NCI-H446 (cell line): ENCODE measurements at regions not wholly inside any gene's neighbourhood (a gene's known extent, or its start where the extent isn't known, plus 50 kb on each side); places are given as distances from the start of the nearest gene placed in this dataset.
"Not testable (repeated sequence)": the region's sequence is repeated elsewhere in the genome, so short reads cannot be mapped to it uniquely, and the experiment has no call there.

Experiments
- DNase-seq, 2 experiments: peaks; one replicate each; lab custom pipeline; 2025; lab: John Stamatoyannopoulos, UW

DNA sequence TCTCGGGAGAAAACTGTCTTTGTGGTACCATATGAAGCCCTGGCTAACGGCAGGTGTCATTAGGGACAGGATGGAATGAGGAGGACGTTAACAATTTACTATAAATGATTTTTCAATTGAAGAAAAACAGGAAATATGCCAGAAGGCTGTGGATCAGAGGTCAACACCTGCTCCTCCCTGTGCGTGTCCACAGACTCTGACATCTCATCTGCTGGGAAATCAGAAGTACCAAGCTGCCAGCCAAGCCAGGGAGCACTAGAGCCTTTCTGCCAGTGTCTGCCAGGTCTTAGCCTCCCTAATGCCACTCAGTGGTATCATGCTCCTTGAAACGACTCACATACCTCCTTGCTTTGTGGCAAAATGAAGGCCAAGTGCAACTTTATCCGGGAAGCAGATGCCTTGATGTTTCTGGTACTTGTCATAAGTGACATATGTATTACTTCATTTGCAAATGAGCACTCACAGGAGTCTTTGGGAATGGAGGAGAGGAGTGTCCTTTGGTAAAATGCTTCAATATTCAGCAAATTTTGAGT, 541.1 kb downstream of the SATB2 start:
- no peak for DNase-seq

DNA sequence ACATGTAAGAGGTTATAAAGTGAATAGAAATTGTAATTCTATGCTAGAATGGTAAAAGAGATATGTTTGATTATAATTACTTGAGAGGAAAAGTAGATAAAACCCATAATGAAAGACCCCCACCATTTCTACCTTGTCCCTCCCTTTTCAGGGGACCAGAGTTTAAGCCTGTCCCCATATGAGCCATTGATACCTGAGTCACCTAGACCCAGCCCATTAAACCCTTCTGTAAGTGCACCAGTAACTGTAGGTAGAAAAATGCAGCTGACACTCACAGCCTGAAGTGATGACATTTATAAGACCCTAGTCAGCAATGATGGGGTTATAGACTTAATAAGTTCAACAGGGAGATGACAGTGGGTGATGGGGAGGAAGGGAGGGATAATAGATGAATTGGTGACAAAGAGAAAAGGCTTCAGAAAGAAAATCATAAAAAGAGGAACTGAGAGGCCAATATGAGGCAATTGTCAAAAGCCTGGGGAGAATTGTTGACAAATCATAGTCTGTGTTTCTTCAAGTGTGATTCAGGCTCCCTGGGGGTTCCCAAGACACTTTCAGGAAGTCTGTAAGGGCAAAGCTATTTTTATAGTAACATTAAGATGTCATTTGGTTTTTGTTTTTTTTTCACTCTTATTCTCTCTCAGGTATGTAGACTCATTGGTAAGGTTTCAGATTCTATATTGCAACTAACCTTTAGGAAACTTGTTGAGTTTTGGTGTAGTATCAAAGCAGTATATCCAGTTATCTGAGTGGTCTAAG, 544.2 kb downstream of the SATB2 start:
- no peak for DNase-seq

DNA sequence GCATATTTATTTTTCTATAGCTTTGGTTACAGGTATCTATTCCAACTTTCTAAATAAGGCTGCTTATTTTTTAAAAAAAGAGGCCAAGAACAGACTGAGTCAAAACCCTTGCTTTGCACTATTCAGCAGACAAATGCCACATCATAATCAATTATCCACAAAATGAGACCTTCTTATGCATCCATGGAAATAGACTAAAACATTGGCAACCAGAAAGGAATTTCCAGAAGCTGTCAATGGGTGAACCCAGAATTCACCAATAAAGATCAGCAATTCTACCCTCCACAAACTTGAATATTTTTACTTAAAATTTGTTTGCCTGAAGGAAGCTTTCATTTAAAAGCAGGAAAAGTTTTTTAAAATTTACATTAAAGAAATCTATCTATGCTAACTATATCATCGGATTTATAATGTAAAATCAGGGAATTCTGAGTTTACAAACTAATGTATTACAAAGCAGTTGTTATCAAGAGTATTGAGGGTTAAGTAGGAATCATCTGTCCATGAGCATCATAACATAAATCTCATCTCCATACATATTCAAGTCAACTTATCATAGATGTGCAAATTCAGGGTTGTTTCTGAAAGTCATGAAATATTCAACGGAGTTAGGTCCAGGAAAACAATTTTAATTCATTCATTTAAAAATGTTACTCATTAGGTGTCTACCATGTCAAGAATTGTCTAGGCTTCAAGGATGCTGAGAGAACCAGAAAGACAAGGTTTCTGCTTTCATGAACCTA, 548.0 kb downstream of the SATB2 start:
- no peak for DNase-seq

DNA sequence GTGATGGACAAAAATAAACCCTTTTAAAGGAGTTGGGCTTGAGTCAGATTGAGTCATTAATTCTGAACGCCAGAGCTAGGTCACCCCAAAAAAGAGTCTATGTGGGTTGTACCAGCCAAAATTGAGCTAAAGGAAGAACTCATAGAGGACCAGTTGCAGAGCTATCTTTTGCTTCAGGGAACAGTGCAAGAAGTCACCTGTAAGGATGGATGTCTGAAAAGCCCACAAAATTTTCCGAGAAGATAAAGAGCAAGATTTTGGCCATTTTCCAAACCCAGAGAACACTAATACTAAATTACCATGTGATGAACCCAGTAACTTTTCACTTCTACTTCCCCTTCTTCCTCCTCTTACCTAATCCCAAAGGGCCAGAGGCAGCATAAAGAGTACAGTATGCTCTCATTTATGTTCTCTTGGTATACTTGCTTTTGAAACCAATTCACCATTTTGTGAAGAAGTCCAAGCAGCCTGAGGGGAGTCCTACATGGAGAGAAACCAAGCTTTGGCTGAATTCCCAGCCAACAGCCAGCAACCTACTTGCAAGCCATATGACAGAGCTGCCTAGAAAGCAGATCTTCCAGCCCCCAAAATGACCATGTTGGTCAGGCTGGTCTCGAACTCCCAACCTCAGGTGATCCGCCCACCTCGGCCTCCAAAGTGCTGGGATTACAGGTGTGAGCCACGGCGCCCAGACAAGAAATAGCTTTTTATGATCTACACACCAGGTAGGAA, 551.7 kb downstream of the SATB2 start:
- no peak for DNase-seq

DNA sequence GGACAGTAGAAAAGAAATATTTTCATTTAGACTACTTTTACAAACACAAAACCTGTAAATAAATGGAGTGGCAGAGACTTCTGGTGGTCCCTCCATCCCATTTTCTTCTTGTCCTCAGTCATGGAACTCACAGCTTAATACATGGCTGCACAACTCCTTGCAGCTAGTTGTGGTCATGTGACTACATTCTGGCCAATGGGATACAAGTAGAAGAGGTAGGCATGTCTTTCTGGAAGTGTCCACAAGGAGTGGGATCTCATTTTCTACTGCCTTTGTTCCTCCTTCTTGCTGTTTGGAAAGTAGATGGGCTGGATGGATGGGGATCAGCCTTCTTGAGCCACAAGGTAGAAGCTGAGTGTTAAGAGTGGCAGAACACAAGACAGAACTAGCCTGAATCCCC, 555.8 kb downstream of the SATB2 start:
- DNase-seq = no peak

DNA sequence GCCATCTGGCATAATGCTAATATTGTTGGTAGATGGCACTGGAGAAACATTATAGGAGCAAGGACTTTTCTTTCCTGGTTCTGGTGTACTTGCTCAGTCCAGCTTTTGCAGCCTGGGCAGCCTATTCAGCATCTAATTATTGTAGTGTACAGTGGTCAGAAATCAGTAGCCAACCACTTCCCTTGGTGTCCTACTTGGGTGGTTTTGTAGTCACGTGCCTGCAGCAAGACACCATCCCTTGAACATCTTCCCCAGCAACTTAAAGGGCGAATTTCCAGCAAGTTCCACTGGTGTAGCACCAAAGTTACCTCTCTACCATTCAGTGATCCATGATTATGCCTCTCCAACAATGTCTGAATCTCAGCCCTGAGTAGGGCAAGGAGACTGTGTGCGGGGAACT, 557.6 kb downstream of the SATB2 start:
- DNase-seq = no peak

DNA sequence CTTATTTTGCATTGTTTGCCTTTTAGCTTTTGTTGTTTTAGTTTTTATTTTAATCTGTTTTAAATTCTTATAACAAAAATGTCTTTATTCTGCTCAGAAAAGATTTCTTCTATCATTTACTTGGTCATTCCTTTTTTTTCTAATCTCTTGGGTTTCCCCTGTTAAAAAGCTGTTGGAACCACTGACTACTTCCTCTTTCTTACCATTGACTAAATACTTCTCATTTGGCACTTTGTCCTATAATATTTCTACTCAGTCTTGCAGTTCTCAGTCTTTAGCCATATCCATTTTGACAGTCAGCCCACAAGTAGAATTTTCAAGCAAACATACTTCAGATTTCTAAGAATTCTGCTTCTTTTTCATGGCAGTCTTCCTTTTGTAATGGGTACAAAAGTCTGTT, 567.2 kb downstream of the SATB2 start:
- no peak for DNase-seq

DNA sequence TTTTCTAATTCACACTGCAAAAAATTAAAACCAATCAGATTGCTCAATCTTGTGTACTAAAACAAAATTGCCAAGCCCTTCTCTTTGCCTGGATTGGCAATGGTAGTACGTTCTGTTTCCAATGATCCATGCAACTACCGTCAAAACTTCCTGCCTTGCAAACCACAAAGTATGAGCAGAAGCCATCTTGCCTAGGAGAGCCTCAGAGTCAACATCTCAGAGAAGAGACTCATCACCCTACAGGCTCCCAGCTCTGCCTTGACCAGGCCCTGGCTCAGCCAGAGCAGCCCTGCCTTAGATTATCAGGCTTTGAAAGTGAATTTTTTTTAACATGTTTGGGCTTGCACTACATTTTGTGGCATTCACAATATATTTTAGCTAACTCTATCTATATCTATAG, 574.1 kb downstream of the SATB2 start:
- DNase-seq = no peak

DNA sequence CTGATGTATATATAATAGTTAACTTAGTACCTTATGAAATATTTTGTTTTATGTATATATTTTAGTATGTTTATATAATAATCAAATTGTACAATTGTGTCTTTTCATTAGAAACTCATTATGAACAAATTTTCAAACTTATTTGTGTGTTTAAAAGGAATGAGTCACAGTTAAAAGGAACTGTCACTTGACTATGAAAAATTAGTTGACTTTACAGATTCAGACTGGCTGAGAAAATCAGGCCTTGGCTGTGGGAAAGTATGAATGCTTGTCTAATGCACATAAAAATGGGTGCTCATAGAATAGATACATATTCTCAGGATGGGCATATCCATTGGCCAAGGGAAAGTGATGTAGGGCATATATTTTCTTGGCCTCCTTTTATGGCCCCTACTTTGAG, 576.8 kb downstream of the SATB2 start:
- no peak for DNase-seq

DNA sequence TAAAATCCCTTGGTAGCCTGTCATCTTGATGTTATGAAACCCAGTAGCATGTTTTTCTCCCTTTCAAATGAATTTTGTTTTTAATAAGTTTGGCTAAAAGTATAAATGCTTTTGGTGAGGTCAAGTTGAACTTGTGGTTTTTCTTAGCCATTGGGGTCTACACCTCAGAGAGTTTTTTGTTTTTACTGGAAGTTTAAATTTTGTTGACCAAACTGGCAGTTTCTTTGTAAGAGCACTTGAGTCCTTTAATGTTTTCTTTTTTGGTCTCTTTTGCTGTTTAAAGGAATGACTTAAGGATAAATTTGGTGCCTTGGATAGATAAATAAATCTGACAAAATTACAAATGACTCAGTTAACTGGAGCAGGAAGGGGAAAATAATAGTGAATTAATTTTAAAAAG, 577.3 kb downstream of the SATB2 start:
- DNase-seq = no peak

DNA sequence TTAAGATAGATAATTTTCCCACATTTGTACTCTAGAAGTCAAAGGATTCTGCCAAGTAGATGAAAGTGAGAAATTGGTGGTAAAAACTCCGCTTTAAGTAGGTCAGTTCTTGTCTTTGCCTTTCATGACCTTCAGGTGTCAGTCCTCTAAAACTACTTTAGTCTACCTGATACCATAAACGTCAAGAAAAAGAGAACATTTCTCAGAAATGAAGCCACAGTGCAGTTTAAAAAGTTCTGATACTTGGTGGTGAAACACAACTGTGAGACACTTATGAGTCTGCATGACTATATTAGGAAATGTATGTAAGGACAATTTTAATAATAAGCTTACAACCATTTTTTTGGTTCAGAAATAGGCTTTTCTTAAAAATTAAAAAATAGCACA, 583.3 kb downstream of the SATB2 start:
- DNase-seq = no peak

DNA sequence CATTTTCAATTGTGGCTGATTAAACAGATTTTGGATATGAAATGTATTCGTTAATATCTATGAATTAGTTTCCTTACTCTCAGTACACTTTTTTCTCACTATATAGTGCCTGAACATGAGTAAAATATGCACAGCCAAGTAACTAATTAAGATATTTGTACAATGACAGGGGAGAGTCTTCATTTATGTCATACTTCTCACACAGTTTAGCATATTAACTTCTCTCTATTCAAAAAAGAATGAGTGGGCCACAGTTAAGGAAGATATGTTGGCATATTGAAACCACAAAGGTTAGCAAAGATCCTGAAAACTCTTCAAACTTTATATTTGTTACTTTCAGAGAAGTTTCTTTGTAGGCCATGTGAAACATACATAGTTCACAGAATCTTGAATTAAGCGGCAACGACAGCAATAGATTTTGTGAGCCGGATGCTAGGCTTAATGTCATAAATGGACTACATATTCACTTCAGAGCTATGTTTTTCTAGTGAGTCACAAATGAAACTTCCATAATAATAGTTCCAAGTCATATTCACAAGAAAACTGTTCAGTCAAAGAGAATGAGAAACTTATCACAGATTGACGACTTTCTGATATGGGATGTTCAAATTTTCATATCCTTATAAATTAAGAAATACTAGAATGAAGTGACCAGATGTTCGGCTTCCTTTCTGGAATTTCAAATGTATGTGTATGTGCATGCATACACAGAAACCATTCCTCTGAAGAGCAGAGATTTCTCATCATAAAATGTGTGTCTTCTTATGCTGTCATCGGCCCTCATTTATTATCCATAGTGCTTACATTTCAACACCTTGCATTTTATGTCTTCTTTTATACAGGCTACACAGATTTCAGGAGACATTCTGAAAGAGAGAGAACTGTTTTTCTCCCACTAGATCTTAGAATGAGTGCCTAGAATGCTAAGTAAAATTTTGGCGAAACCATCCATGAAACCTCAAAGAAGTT, 584.0 kb downstream of the SATB2 start:
- DNase-seq = no peak

DNA sequence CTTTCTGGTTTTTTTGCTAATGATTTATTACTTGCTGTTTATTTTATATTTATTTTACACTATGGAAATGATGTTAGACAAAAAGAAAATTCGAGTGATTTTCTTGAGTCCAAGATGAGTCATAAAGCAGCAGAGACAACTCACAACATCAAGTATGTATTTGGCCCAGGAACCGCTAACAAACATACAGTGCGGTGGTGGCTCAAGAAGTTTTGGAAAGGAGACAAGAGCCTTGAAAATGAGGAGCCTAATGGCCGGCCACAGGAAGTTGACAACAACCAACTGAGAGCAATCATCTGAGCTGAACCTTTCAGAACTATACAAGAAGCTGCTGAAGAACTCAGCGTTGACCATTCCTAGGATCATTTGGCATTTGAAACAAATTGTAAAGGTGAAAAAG, 594.1 kb downstream of the SATB2 start:
- DNase-seq = no peak

DNA sequence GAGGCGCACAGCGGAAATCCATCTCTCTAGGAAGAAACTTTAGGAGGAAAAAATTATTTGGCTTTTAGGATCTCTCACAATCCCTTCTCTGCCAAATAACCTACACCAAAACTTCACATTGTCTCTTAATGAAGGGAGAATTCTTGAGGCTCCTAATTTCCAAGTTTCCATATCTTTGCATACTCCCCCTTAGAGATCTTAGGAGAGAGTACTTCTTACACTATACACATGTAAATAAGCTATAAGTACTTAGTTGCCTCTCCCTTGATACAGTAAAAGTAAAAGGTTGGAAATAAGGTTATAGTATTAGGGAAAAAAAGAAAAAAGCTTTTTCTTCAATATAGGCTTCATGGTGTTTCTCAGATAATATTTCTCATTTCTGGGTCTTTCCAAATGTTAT, 596.7 kb downstream of the SATB2 start:
- DNase-seq = no peak

DNA sequence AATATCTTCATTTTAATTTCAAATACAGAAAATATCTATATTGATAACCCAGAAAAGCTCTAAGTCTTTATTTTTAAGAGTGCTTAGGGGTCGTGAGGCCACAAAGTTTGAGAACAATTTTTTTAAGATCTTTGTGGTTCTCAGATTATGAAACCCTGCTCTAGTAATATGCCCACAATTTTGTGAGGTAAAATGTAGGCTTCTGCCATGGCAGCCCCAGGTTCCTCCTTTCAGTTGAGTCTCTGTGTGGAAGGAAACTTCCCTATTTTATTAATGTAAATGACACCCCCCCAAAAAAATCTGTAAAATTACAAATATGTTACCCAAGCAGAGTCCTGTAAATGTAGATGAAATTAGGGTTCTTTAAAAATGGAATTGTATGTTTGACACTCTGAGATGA, 600.5 kb downstream of the SATB2 start:
- DNase-seq = no peak

DNA sequence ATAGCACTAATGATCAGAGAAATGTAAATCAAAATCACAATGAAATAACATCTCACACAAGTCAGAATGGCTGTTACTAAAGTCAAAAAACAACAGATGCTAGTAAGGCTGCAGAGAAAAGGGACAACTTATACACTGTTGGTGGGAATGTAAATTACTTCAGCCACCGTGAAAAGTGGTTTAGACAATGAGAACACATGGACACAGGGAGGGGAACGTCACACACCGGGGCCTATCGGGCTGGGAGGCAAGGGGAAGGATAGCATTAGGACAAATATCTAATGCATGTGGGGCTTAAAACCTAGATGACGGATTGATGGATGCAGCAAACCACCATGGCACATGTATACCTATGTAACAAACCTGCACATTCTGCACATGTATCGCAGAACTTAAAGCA, 602.0 kb downstream of the SATB2 start:
- not testable (repeated sequence) for DNase-seq

DNA sequence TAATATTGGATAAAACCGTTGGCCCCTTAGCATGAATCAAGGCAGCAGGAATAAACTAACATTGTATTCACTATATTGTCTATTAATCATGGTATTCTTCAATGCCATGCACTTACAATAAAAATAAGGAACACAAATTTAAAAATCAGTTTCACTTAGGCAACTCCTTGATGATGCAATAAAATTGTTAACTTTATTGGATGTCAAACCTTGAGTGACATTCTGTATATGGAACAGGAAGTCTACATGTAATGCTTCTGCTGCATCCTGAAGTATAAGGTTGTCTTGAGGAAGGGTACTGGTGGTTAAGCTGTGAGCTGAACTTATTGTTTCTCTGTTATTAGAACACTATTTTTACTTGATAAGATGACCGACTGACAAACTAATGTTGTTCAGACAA, 605.5 kb downstream of the SATB2 start:
- DNase-seq = no peak

DNA sequence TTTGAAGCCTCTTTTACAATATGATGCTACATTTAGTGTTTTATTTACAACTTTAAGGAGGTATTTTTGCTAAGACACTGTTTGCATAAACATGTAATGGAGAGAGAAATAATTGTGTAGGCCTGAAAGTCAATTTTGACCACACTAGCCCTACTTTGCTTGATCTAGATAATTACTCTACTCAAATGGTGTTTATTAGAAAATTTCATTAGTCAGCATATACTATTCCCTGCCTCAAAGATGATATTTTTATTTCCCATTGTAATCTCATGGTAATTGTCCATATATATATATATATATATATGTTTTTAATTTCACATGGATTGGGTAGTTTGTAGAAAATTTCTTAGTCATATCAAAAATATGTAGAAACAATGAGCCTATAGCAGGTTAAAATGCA, 632.2 kb downstream of the SATB2 start:
- DNase-seq = no peak

DNA sequence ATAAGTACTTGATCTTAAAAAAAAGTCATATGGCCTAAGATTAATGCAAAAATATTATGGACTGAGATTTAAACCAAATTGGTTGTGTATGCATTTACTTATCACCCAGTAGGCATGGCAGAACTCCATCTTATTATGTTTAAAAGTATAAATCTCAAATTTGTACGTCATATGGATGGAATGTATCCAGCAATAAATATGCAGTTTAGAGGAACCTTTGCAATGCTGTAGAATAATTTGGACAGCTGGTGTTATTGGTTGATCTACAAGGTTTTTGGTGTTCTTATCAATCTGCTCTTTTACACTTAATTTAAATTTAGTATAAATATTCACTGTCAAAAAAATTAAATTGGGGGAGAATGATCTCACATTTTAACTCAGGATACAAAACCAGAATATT, 640.2 kb downstream of the SATB2 start:
- no peak for DNase-seq

DNA sequence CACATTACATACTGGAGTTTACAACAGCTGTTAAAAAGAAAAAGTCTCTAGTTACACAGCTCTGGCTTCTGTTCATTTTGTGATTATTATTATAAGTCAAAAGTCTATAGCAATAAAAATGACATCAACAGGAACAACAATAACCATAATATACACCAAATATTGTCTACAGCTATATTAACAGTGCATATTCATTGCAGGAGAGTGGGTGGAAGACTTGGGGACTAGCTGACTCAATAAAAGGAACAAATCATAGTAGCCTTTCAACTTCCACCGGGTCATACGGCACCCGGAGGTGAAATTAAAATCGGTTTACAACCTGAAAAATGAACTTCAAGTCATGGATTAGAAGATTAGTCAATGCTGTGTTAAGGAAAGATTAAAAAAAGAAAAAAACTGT, 642.1 kb downstream of the SATB2 start:
- DNase-seq = no peak

DNA sequence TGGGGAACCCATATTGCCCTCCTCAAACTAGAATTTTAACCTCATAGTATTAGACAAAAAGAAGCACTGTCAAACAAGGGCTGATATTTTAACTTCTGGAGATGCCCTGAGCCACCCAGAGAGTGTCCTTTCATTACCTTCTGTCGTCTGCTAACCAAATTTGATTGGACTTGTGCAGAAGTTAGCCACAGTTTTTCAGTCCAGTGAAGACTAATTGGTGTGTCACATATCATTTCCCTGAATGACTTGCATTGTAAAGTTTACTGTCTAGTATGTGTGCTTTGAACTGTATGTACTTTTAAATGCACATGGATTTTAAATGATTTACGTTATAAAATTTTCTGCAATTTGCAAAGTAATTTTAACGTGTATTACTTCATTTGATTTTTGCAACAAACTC, 646.5 kb downstream of the SATB2 start:
- DNase-seq = no peak

DNA sequence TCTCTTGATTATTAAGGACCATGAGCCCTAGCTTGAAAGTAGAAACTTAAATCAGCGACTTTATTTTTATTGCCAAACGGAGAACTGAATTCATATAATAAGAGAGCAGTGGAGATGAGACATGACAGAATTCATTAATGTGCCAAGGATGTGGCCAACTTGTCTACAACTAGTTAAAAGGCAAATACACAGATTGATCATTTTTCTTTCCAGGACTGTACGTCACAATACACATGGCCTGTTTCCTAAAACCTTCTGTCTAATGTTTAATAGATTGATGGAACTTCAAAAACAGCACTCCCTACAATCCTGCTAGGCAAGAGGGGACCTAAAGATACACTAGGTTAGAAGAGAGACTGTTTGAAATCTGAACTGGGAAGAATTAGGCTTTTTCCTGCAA, 647.8 kb downstream of the SATB2 start:
- DNase-seq = no peak
